ENCODE measurements at regions not wholly inside any gene's neighbourhood (a gene's known extent, or its start where the extent isn't known, plus 50 kb on each side); places are given as distances from the start of the nearest gene placed in this dataset.
"Not testable (repeated sequence)": the region's sequence is repeated elsewhere in the genome, so short reads cannot be mapped to it uniquely, and the experiment has no call there.

DNA sequence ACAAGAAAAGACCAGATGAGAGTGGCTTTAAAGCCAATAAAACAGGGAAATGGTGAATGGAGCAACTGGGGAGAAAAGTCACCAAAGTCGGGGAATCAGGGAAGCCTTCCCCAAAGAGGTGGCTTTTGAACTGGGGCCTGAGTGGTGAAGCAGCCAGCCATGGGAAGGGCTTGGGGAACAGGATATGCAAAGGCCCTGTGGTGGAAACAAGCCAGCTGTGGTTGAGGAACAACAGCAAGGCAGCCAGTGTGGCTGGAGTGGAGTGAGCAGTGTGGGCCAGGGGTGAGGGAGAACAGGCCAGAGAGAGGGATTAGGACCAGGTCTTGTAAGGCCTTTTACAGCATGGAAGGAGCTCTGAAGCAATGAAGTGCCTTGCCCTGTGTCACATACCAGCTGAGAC, 51.0 kb upstream of the ROPN1B start:
- not testable (repeated sequence) for DNase-seq

DNA sequence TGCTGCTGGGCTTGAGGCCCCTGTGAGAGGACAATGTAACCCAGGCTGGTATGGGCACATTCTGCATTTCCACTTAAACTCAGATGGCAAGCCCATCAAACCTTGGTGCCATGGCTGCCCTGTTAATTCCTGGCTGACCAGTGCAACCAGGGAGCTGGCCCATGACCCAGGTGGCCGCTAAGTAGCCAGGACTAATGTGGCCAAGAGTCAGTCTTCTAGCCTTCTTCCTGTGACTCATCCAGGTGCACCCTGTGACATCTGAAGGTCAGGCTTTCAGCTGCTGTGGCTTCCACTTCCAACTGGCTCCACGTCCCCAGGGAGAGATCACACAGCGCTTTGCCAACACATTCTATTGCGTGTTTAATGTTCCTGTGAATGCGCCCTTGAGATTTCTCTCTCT, 50.5 kb upstream of the ROPN1B start:
- not testable (repeated sequence) for DNase-seq

DNA sequence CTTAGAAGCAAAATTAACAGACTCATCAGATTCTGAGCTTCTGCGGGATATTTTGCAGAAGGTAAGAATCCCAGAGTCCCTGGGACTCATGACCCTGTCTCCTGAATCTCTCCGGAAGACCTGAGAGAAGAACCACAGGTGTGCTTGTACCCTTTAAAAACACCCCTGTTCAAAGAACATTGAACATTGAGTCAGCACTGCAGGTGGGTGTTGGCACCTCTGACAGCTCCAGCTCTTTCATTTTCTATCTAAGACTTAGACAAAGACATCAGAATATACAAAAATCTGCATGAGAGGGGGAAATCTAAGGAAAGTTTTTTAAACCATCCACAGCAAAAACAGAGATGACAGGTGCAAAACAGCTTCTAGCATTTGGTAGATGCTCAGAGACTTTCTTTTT, 50.1 kb upstream of the ROPN1B start:
- DNase-seq, result not testable (repeated sequence)

All from NCI-H1930 (cell line).